Adrenal gland (tissue), 5 donors: ENCODE measurements at regions not wholly inside any gene's neighbourhood (a gene's known extent, or its start where the extent isn't known, plus 50 kb on each side); places are given as distances from the start of the nearest gene placed in this dataset.

ENCODE experiments used
- POLR2A ChIP-seq, 2 donors: fragments of 450-650 bp; IDR thresholded peaks; one replicate each; pipeline ENCODE4 v1.6.1; 2017; ENCODE audit warnings: antibody characterized with exemption in 2 of 2, mild to moderate bottlenecking in 2 of 2, moderate library complexity in 1 of 2
- TF ChIP-seq, protein P1 (sequence below), 6 experiments: fragments of 450-650 bp in 4 of 6; fragments of 200-600 bp in 2 of 6; sonication (generic) in 1 of 6; IDR thresholded peaks; 1 replicate in 5 of 6; 2 replicates in 1 of 6; pipeline versions ENCODE4 v1.5.1 to v1.8.0; 2016 to 2021; ENCODE audit warnings: antibody characterized with exemption in 6 of 6, mild to moderate bottlenecking in 2 of 6, moderate library complexity in 1 of 6
- donor health status: DM: no; HTN: no; CAD: no.

GRCh38 chr15:81954158-81954783 lies 91.5 kb downstream of the MEX3B start:
- no peak for TF ChIP-seq POLR2A (IDR thresholded peaks at IDR 0.05)
- TF ChIP-seq, protein P1, sequence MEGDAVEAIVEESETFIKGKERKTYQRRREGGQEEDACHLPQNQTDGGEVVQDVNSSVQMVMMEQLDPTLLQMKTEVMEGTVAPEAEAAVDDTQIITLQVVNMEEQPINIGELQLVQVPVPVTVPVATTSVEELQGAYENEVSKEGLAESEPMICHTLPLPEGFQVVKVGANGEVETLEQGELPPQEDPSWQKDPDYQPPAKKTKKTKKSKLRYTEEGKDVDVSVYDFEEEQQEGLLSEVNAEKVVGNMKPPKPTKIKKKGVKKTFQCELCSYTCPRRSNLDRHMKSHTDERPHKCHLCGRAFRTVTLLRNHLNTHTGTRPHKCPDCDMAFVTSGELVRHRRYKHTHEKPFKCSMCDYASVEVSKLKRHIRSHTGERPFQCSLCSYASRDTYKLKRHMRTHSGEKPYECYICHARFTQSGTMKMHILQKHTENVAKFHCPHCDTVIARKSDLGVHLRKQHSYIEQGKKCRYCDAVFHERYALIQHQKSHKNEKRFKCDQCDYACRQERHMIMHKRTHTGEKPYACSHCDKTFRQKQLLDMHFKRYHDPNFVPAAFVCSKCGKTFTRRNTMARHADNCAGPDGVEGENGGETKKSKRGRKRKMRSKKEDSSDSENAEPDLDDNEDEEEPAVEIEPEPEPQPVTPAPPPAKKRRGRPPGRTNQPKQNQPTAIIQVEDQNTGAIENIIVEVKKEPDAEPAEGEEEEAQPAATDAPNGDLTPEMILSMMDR (IDR thresholded peaks at IDR 0.05): no peak
